Progenitor cell of endocrine pancreas (in vitro differentiated cells): ENCODE measurements at regions not wholly inside any gene's neighbourhood (a gene's known extent, or its start where the extent isn't known, plus 50 kb on each side); places are given as distances from the start of the nearest gene placed in this dataset.

Source experiments
- DNase-seq: peaks from one replicate; pipeline ENCODE4 v3.0.0; 2021; ENCODE audit warnings: low spot score; ENCODE audit not compliant: unreplicated experiment
- H3K27ac Mint-ChIP-seq: 2 replicates; pipeline ENCODE4 v1.8.0; 2021; ENCODE audit warnings: mild to moderate bottlenecking, moderate library complexity, mixed read lengths
- H3K27me3 Mint-ChIP-seq: 2 replicates; pipeline ENCODE4 v1.8.0; 2021; ENCODE audit warnings: mixed read lengths
- H3K36me3 Mint-ChIP-seq: 2 replicates; pipeline ENCODE4 v1.8.0; 2022; ENCODE audit warnings: mixed read lengths; ENCODE audit not compliant: insufficient read depth
- H3K4me1 Mint-ChIP-seq: 2 replicates; pipeline ENCODE4 v1.8.0; 2021; ENCODE audit warnings: low read depth, mixed read lengths
- H3K4me3 Mint-ChIP-seq: 2 replicates; pipeline ENCODE4 v1.8.0; 2021; ENCODE audit warnings: low read depth, mild to moderate bottlenecking, moderate library complexity, mixed read lengths
- H3K9me3 Mint-ChIP-seq: 2 replicates; pipeline ENCODE4 v1.8.0; 2021; ENCODE audit warnings: low read depth, mixed read lengths
- CTCF ChIP-seq: fragments of 200-600 bp; sonication (generic); IDR thresholded peaks from one replicate; pipeline ENCODE4 v1.5.0; 2021; ENCODE audit warnings: antibody characterized with exemption, mild to moderate bottlenecking; ENCODE audit not compliant: unreplicated experiment

- Mint-ChIP-seq H3K9me3 (no peaks in the 10 kb centered on the region), H3K27me3 (peaks cover 3% of the 10 kb centered on the region), H3K27ac (no peak overlapping the region), H3K4me1 (no peaks in the 10 kb centered on the region), H3K36me3 (no peaks in the 10 kb centered on the region), H3K4me3 (no peak overlapping the region)
- DNase-seq, result no peak
- no peak for TF ChIP-seq CTCF
Measured at GRCh38 chr13:60338754-60339153, 58.3 kb upstream of the TDRD3 start.

GRCh38 chr13:60343978-60344377 lies 53.0 kb upstream of the TDRD3 start:
- no peak for DNase-seq
- Mint-ChIP-seq H3K27ac (no peak overlapping the region), H3K9me3 (no peaks in the 10 kb centered on the region), H3K36me3 (no peaks in the 10 kb centered on the region), H3K4me3 (no peak overlapping the region), H3K4me1 (peaks cover 10% of the 10 kb centered on the region), H3K27me3 (no peaks in the 10 kb centered on the region)
- no peak for TF ChIP-seq CTCF

- Mint-ChIP-seq H3K27ac (no peak overlapping the region), H3K4me1 (peaks cover 10% of the 10 kb centered on the region), H3K36me3 (no peaks in the 10 kb centered on the region), H3K4me3 (no peak overlapping the region), H3K9me3 (no peaks in the 10 kb centered on the region), H3K27me3 (no peaks in the 10 kb centered on the region)
- DNase-seq, result no peak
- no peak for TF ChIP-seq CTCF
Measured at GRCh38 chr13:60347174-60347573, 49.8 kb upstream of the TDRD3 start.
